HEK293T (cell line): ENCODE measurements at regions not wholly inside any gene's neighbourhood (a gene's known extent, or its start where the extent isn't known, plus 50 kb on each side); places are given as distances from the start of the nearest gene placed in this dataset.

Experiments used
- CTCF ChIA-PET: fragments of 350-600 bp; formaldehyde crosslinking; extraction: SDS; loops from one replicate; lab custom pipeline; 2021; ENCODE audit warnings: antibody characterized with exemption, inconsistent platforms; lab: Yijun Ruan, JAX
- POLR2A ChIA-PET: fragments of 350-600 bp; formaldehyde crosslinking; extraction: SDS; loops from one replicate; lab custom pipeline; 2020; ENCODE audit warnings: antibody characterized with exemption, inconsistent platforms; lab: Yijun Ruan, JAX
- DNase-seq: peaks from one replicate; pipeline ENCODE4 v3.0.0; 2012; ENCODE audit warnings: mixed read lengths; ENCODE audit errors: extremely low spot score
- ARNT ChIP-seq: fragments of 450-650 bp; IDR thresholded peaks from 2 replicates; pipeline ENCODE4 v1.6.1; 2017; ENCODE audit warnings: mild to moderate bottlenecking
- BHLHE40 ChIP-seq: fragments of 450-650 bp; IDR thresholded peaks from 2 replicates; pipeline ENCODE4 v1.6.1; 2016; ENCODE audit warnings: mild to moderate bottlenecking, moderate library complexity, borderline replicate concordance
- CTBP1 ChIP-seq: fragments of 450-650 bp; IDR thresholded peaks from 2 replicates; pipeline ENCODE4 v1.6.1; 2016; ENCODE audit warnings: borderline replicate concordance
- ELF4 ChIP-seq: fragments of 450-650 bp; IDR thresholded peaks from 2 replicates; pipeline ENCODE4 v1.6.1; 2017; ENCODE audit warnings: antibody characterized with exemption
- FOXA1 ChIP-seq: fragments of 450-650 bp; IDR thresholded peaks from 2 replicates; pipeline ENCODE4 v1.6.1; 2016; ENCODE audit warnings: mild to moderate bottlenecking
- FOXK2 ChIP-seq: fragments of 450-650 bp; IDR thresholded peaks from 2 replicates; pipeline ENCODE4 v1.6.1; 2016; ENCODE audit warnings: mild to moderate bottlenecking
- FOXM1 ChIP-seq: fragments of 450-650 bp; IDR thresholded peaks from 2 replicates; pipeline ENCODE4 v1.6.1; 2017; ENCODE audit warnings: mild to moderate bottlenecking, borderline replicate concordance
- HDGF ChIP-seq: fragments of 450-650 bp; IDR thresholded peaks from 2 replicates; pipeline ENCODE4 v1.6.1; 2017; ENCODE audit warnings: antibody characterized with exemption, borderline replicate concordance
- L3MBTL2 ChIP-seq: fragments of 450-650 bp; conservative IDR thresholded peaks from 2 replicates; pipeline ENCODE4 v1.6.1; 2016; ENCODE audit warnings: mild to moderate bottlenecking
- LEF1 ChIP-seq: fragments of 450-650 bp; IDR thresholded peaks from 2 replicates; pipeline ENCODE4 v1.6.1; 2017; ENCODE audit warnings: mild to moderate bottlenecking, borderline replicate concordance
- NFRKB ChIP-seq: fragments of 450-650 bp; IDR thresholded peaks from 2 replicates; pipeline ENCODE4 v1.6.1; 2016; ENCODE audit warnings: mild to moderate bottlenecking, moderate library complexity
- PKNOX1 ChIP-seq: fragments of 450-650 bp; IDR thresholded peaks from 2 replicates; pipeline ENCODE4 v1.6.1; 2016
- SP1 ChIP-seq: fragments of 450-650 bp; IDR thresholded peaks from 2 replicates; pipeline ENCODE4 v1.6.1; 2017
- SUZ12 ChIP-seq: fragments of 450-650 bp; IDR thresholded peaks from 2 replicates; pipeline ENCODE4 v1.6.1; 2016; ENCODE audit warnings: mild to moderate bottlenecking
- TARDBP ChIP-seq: fragments of 450-650 bp; IDR thresholded peaks from 2 replicates; pipeline ENCODE4 v1.6.1; 2016
- ZNF384 ChIP-seq: fragments of 450-650 bp; IDR thresholded peaks from 2 replicates; pipeline ENCODE4 v1.6.1; 2016

GRCh38 chr22:47437636-47438035 is 675.2 kb downstream of the TBC1D22A start:
- no peak for DNase-seq
- POLR2A ChIA-PET, result no interaction called here
- CTCF ChIA-PET, result no interaction called here
- no peak for TF ChIP-seq TARDBP
- TF ChIP-seq FOXA1, result no peak
- TF ChIP-seq ZNF384, result no peak
- no peak for TF ChIP-seq SUZ12
- no peak for TF ChIP-seq NFRKB
- TF ChIP-seq CTBP1, result no peak
- no peak for TF ChIP-seq ARNT
- no peak for TF ChIP-seq BHLHE40
- no peak for TF ChIP-seq PKNOX1
- TF ChIP-seq L3MBTL2, result no peak
- TF ChIP-seq LEF1, result no peak

- ChIA-PET POLR2A (no interaction called here), CTCF (no interaction called here)
- TF ChIP-seq NFRKB (no peak), TARDBP (no peak), ZNF384 (no peak), SP1 (no peak), CTBP1 (no peak), FOXA1 (no peak), HDGF (no peak), SUZ12 (no peak), ELF4 (no peak), BHLHE40 (no peak)
- no peak for DNase-seq
Measured at GRCh38 chr22:47437110-47437509, 674.7 kb downstream of the TBC1D22A start.

- CTCF ChIA-PET, result no interaction called here
- no peak for DNase-seq
- TF ChIP-seq CTBP1 (no peak), BHLHE40 (no peak), ARNT (no peak), ZNF384 (no peak), SUZ12 (no peak), FOXA1 (no peak), TARDBP (no peak), LEF1 (no peak), FOXM1 (no peak), SP1 (no peak), PKNOX1 (no peak), L3MBTL2 (no peak), HDGF (no peak), FOXK2 (no peak), NFRKB (no peak), ELF4 (no peak)
- POLR2A ChIA-PET, result no interaction called here
Measured at GRCh38 chr22:47435826-47436225, 673.4 kb downstream of the TBC1D22A start.

GRCh38 chr22:47435204-47435487 is 672.7 kb downstream of the TBC1D22A start:
- POLR2A ChIA-PET, result no interaction called here
- CTCF ChIA-PET, result no interaction called here
- TF ChIP-seq SP1 (no peak), HDGF (no peak), BHLHE40 (no peak), NFRKB (no peak), ARNT (no peak), ZNF384 (no peak), TARDBP (no peak), FOXK2 (no peak), FOXA1 (no peak), LEF1 (no peak)
- no peak for DNase-seq

GRCh38 chr22:47434336-47435203 is 672.1 kb downstream of the TBC1D22A start:
- ChIA-PET POLR2A (no interaction called here), CTCF (no interaction called here)

More at GRCh38 chr22:47434336-47435203, 672.1 kb downstream of the TBC1D22A start:
- no peak for DNase-seq
- TF ChIP-seq ZNF384 (no peak), SUZ12 (no peak), NFRKB (no peak), CTBP1 (no peak), ARNT (no peak), LEF1 (no peak), ELF4 (no peak), PKNOX1 (no peak), FOXK2 (no peak), FOXM1 (no peak), BHLHE40 (no peak), TARDBP (no peak)
